IMR-90 (cell line): ENCODE measurements at regions not wholly inside any gene's neighbourhood (a gene's known extent, or its start where the extent isn't known, plus 50 kb on each side); places are given as distances from the start of the nearest gene placed in this dataset.

Experiments used
- ATAC-seq: fragments of 200-7000 bp; cut with Tn5 transposase; 2 replicates; pipeline ENCODE4 v1.9.1; 2020; ENCODE audit warnings: low read depth, mild to moderate bottlenecking, moderate library complexity
- BruUV-seq: library from RNA; stranded (reverse); fragments of 400-500 nt; replicated peaks from 2 replicates; lab custom pipeline; 2021; lab: Mats Ljungman, UMichigan
- CTCF ChIA-PET: fragments of 300-600 bp; formaldehyde crosslinking; extraction: SDS; loops from one replicate; lab custom pipeline; 2021; ENCODE audit warnings: antibody characterized with exemption; lab: Yijun Ruan, JAX
- POLR2A ChIA-PET: fragments of 300-600 bp; sonication (Branson Sonifier 250); formaldehyde crosslinking; loops from one replicate; lab custom pipeline; 2022; ENCODE audit warnings: antibody characterized with exemption; ENCODE audit not compliant: unreplicated experiment; lab: Charles Lee
- DNase-seq: peaks from one replicate; pipeline ENCODE4 v3.0.0; 2013
- H2AFZ ChIP-seq: replicated peaks from 2 replicates; pipeline ENCODE3; 2013; ENCODE audit warnings: low read length, mild to moderate bottlenecking; ENCODE audit not compliant: poor library complexity
- H2AK5ac ChIP-seq: 2 replicates; pipeline ENCODE4 v1.6.1; 2013; ENCODE audit warnings: low read depth, low read length, inconsistent platforms
- H2AK9ac ChIP-seq: replicated peaks from 2 replicates; pipeline ENCODE3; 2013; ENCODE audit warnings: mild to moderate bottlenecking, low read depth, low read length, moderate library complexity; ENCODE audit not compliant: poor library complexity
- H2BK120ac ChIP-seq: 2 replicates; pipeline ENCODE4 v1.6.1; 2013; ENCODE audit warnings: low read depth, low read length, inconsistent platforms
- H2BK15ac ChIP-seq: 3 replicates; pipeline ENCODE4 v1.6.1; 2013; ENCODE audit warnings: low read depth, low read length, inconsistent platforms
- H2BK20ac ChIP-seq: 2 replicates; pipeline ENCODE4 v1.6.1; 2013; ENCODE audit warnings: low read depth, mild to moderate bottlenecking, inconsistent platforms, low read length, moderate library complexity
- H2BK5ac ChIP-seq: 2 replicates; pipeline ENCODE4 v1.6.1; 2013; ENCODE audit warnings: mild to moderate bottlenecking, low read depth, low read length, inconsistent platforms; ENCODE audit not compliant: poor library complexity, severe bottlenecking
- H3K14ac ChIP-seq: replicated peaks from 2 replicates; pipeline ENCODE4 v1.6.1; 2013; ENCODE audit warnings: low read depth, low read length, inconsistent platforms
- H3K18ac ChIP-seq: 2 replicates; pipeline ENCODE4 v1.6.1; 2013; ENCODE audit warnings: low read depth, low read length, control low read depth
- H3K23ac ChIP-seq: 2 replicates; pipeline ENCODE4 v1.6.1; 2013; ENCODE audit warnings: low read depth, low read length, inconsistent platforms
- H3K27ac ChIP-seq: 2 replicates; pipeline ENCODE4 v1.5.1; 2013; ENCODE audit warnings: mild to moderate bottlenecking, control low read depth, low read length; ENCODE audit not compliant: insufficient read depth
- H3K27me3 ChIP-seq: 2 replicates; pipeline ENCODE4 v1.6.1; 2013; ENCODE audit warnings: low read length; ENCODE audit not compliant: control insufficient read depth, insufficient read depth
- H3K36me3 ChIP-seq: 2 replicates; pipeline ENCODE4 v1.6.1; 2013; ENCODE audit warnings: low read length, mixed read lengths; ENCODE audit not compliant: control insufficient read depth, insufficient read depth
- H3K4ac ChIP-seq: 2 replicates; pipeline ENCODE4 v1.6.1; 2013; ENCODE audit warnings: low read depth, low read length, inconsistent platforms
- H3K4me1 ChIP-seq: 2 replicates; pipeline ENCODE4 v1.6.1; 2013; ENCODE audit warnings: low read length, mixed read lengths; ENCODE audit not compliant: control insufficient read depth, insufficient read depth
- H3K4me2 ChIP-seq: 2 replicates; pipeline ENCODE4 v1.6.1; 2013; ENCODE audit warnings: low read depth, mild to moderate bottlenecking, control low read depth, low read length, moderate library complexity
- H3K4me3 ChIP-seq: 2 replicates; pipeline ENCODE4 v1.5.1; 2013; ENCODE audit warnings: low read depth, mild to moderate bottlenecking, control low read depth, low read length, moderate library complexity; ENCODE audit not compliant: insufficient read depth
- H3K56ac ChIP-seq: 2 replicates; pipeline ENCODE4 v1.6.1; 2013; ENCODE audit warnings: low read length, inconsistent platforms; ENCODE audit not compliant: insufficient read depth; ENCODE audit errors: extremely low read depth
- H3K79me1 ChIP-seq, 2 experiments: 2 replicates each; pipeline ENCODE4 v1.6.1; 2013; ENCODE audit warnings: low read length in 2 of 2, inconsistent platforms in 1 of 2, low read depth in 1 of 2
- H3K9ac ChIP-seq: 2 replicates; pipeline ENCODE4 v1.6.1; 2013; ENCODE audit warnings: low read depth, low read length, control low read depth
- H3K9me1 ChIP-seq: 2 replicates; pipeline ENCODE4 v1.6.1; 2013; ENCODE audit warnings: low read length, inconsistent platforms; ENCODE audit not compliant: insufficient read depth
- H3K9me3 ChIP-seq: 2 replicates; pipeline ENCODE4 v1.6.1; 2013; ENCODE audit warnings: low read length; ENCODE audit not compliant: control insufficient read depth, insufficient read depth
- H4K20me1 ChIP-seq: 2 replicates; pipeline ENCODE4 v1.6.1; 2013; ENCODE audit warnings: low read length, inconsistent platforms; ENCODE audit not compliant: insufficient read depth
- H4K5ac ChIP-seq: 2 replicates; pipeline ENCODE4 v1.6.1; 2013; ENCODE audit warnings: mild to moderate bottlenecking, low read depth, low read length, control low read depth
- H4K8ac ChIP-seq, 2 experiments: 2 replicates each; pipeline ENCODE4 v1.6.1; 2013; ENCODE audit warnings: low read depth in 2 of 2, low read length in 2 of 2, control low read depth in 1 of 2, inconsistent platforms in 1 of 2
- H4K91ac ChIP-seq: 2 replicates; pipeline ENCODE4 v1.6.1; 2013; ENCODE audit warnings: low read depth, low read length, inconsistent platforms; ENCODE audit not compliant: insufficient read depth
- BHLHE40 ChIP-seq: fragments of 150-350 bp; IDR thresholded peaks from 2 replicates; pipeline ENCODE4 v1.6.1; 2016; ENCODE audit warnings: mild to moderate bottlenecking, low read depth, low read length
- CEBPB ChIP-seq: IDR thresholded peaks from 2 replicates; pipeline ENCODE4 v1.6.1; 2012; ENCODE audit warnings: low read depth, low read length, improper control_type of control experiment
- CHD1 ChIP-seq: IDR thresholded peaks from 2 replicates; pipeline ENCODE4 v1.6.1; 2012; ENCODE audit warnings: low read depth, low read length, improper control_type of control experiment
- ELK1 ChIP-seq: fragments of 150-350 bp; IDR thresholded peaks from 2 replicates; pipeline ENCODE4 v1.6.1; 2016; ENCODE audit warnings: low read depth, mild to moderate bottlenecking, low read length, moderate library complexity, borderline replicate concordance
- FOS ChIP-seq: fragments of 150-350 bp; IDR thresholded peaks from 2 replicates; pipeline ENCODE4 v1.6.1; 2016; ENCODE audit warnings: low read depth, low read length
- MAFK ChIP-seq: IDR thresholded peaks from 2 replicates; pipeline ENCODE4 v1.6.1; 2012; ENCODE audit warnings: low read depth, low read length, improper control_type of control experiment
- MAZ ChIP-seq: IDR thresholded peaks from 2 replicates; pipeline ENCODE4 v1.6.1; 2012; ENCODE audit warnings: low read depth, mild to moderate bottlenecking, low read length, improper control_type of control experiment, moderate library complexity, borderline replicate concordance
- MXI1 ChIP-seq: IDR thresholded peaks from 2 replicates; pipeline ENCODE4 v1.6.1; 2012; ENCODE audit warnings: low read depth, mild to moderate bottlenecking, low read length, moderate library complexity, borderline replicate concordance
- NFE2L2 ChIP-seq: fragments of 150-350 bp; IDR thresholded peaks from 2 replicates; pipeline ENCODE4 v1.6.1; 2016; ENCODE audit warnings: low read depth, mild to moderate bottlenecking, low read length
- POLR2A ChIP-seq: IDR thresholded peaks from 2 replicates; pipeline ENCODE4 v1.6.1; 2012; ENCODE audit warnings: mild to moderate bottlenecking, low read depth, low read length
- RAD21 ChIP-seq: IDR thresholded peaks from 2 replicates; pipeline ENCODE4 v1.6.1; 2012; ENCODE audit warnings: low read length, improper control_type of control experiment
- RCOR1 ChIP-seq: IDR thresholded peaks from 2 replicates; pipeline ENCODE4 v1.6.1; 2012; ENCODE audit warnings: mild to moderate bottlenecking, low read length, improper control_type of control experiment; ENCODE audit not compliant: insufficient replicate concordance
- RFX5 ChIP-seq: IDR thresholded peaks from 2 replicates; pipeline ENCODE4 v1.8.0; 2012; ENCODE audit warnings: low read depth, mild to moderate bottlenecking, low read length, moderate library complexity
- SMC3 ChIP-seq: fragments of 150-350 bp; IDR thresholded peaks from 2 replicates; pipeline ENCODE4 v1.6.1; 2016; ENCODE audit warnings: low read depth, mild to moderate bottlenecking, antibody characterized with exemption, low read length, moderate library complexity
- WGBS, 2 experiments: methylation state at CpG; one replicate each; pipeline versions ENCODE4 v1.1.5 to v1.1.7; 2013; ENCODE audit warnings: missing lambda C conversion rate in 2 of 2; ENCODE audit not compliant: insufficient read length in 1 of 2; ENCODE audit errors: extremely low coverage in 2 of 2; 5-methylcytosine and 5-hydroxymethylcytosine counted together
- dilution Hi-C: fragments of 300-500 bp; cut with HindIII; formaldehyde crosslinking; loops from one replicate; pipeline ENCODE4 v1.14.3; 2018; ENCODE audit warnings: low sequenced_read_pairs; ENCODE audit not compliant: unreplicated experiment
- in situ Hi-C: fragments of 300-500 bp; cut with MboI; formaldehyde crosslinking; loops from 3 replicates; pipeline ENCODE4 v1.14.3; 2019; ENCODE audit warnings: low sequenced_read_pairs, inconsistent platforms, mixed read lengths
- intact Hi-C: fragments of 100-400 bp; cut with micrococcal nuclease; formaldehyde crosslinking; loops from 2 replicates; pipeline ENCODE4 v1.10.0; 2022
- TF ChIP-seq, protein P1 (sequence below): fragments of 150-350 bp; IDR thresholded peaks from 2 replicates; pipeline ENCODE4 v1.6.1; 2017; ENCODE audit warnings: mild to moderate bottlenecking, antibody characterized with exemption, low read length, low read depth
- TF ChIP-seq, protein P2 (sequence below): conservative IDR thresholded peaks from 2 replicates; pipeline ENCODE4 v1.5.1; 2012; ENCODE audit warnings: mild to moderate bottlenecking, low read depth, low read length, improper control_type of control experiment

- no peaks in the 10 kb centered on the region for H3K9me1 ChIP-seq
- no peak overlapping the region for H4K91ac ChIP-seq
- no peak overlapping the region for H3K9ac ChIP-seq
- H3K4me1 ChIP-seq: no peaks in the 10 kb centered on the region
- no peak overlapping the region for H2AK9ac ChIP-seq
- H2AFZ ChIP-seq: no peak overlapping the region
- no peak overlapping the region for H4K5ac ChIP-seq
- no peak overlapping the region for H2BK15ac ChIP-seq
- H2AK5ac ChIP-seq: no peak overlapping the region
- no peak overlapping the region for H2BK20ac ChIP-seq
- no peak overlapping the region for H2BK120ac ChIP-seq
- no peak overlapping the region for H3K4me3 ChIP-seq
- in situ Hi-C loops: no loop called here
- no peak overlapping the region for H3K14ac ChIP-seq
- POLR2A ChIA-PET: no interaction called here
- CTCF ChIA-PET: no interaction called here
- no peak overlapping the region for H3K27ac ChIP-seq
- intact Hi-C loops: no loop called here
- no peak for DNase-seq
- 78% methylated on average over 1 of the region's 4 CpGs; no CpG with 5 or more reads in 1 of the 2 experiments for WGBS, 2 experiments
- no peak overlapping the region for H3K23ac ChIP-seq
- no peaks in the 10 kb centered on the region for H3K27me3 ChIP-seq
- no peaks in the 10 kb centered on the region for H4K20me1 ChIP-seq
- BruUV-seq: no TSS peak
- H2BK5ac ChIP-seq: no peak overlapping the region
- no peaks in the 10 kb centered on the region for H3K79me1 ChIP-seq
- no peak overlapping the region for H3K56ac ChIP-seq
- H3K9me3 ChIP-seq: peaks cover 11% of the 10 kb centered on the region
- dilution Hi-C loops: no loop called here
- H3K18ac ChIP-seq: no peak overlapping the region
- no peak overlapping the region for H3K4ac ChIP-seq
- ATAC-seq: no peak
- no peak for TF ChIP-seq POLR2A
- no peak for TF ChIP-seq MAZ
- TF ChIP-seq, protein P1, sequence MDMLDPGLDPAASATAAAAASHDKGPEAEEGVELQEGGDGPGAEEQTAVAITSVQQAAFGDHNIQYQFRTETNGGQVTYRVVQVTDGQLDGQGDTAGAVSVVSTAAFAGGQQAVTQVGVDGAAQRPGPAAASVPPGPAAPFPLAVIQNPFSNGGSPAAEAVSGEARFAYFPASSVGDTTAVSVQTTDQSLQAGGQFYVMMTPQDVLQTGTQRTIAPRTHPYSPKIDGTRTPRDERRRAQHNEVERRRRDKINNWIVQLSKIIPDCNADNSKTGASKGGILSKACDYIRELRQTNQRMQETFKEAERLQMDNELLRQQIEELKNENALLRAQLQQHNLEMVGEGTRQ: no peak
- no peak for TF ChIP-seq MAFK
- no peak for TF ChIP-seq CHD1
- no peak for TF ChIP-seq ELK1
- TF ChIP-seq RFX5: no peak
- TF ChIP-seq, protein P2, sequence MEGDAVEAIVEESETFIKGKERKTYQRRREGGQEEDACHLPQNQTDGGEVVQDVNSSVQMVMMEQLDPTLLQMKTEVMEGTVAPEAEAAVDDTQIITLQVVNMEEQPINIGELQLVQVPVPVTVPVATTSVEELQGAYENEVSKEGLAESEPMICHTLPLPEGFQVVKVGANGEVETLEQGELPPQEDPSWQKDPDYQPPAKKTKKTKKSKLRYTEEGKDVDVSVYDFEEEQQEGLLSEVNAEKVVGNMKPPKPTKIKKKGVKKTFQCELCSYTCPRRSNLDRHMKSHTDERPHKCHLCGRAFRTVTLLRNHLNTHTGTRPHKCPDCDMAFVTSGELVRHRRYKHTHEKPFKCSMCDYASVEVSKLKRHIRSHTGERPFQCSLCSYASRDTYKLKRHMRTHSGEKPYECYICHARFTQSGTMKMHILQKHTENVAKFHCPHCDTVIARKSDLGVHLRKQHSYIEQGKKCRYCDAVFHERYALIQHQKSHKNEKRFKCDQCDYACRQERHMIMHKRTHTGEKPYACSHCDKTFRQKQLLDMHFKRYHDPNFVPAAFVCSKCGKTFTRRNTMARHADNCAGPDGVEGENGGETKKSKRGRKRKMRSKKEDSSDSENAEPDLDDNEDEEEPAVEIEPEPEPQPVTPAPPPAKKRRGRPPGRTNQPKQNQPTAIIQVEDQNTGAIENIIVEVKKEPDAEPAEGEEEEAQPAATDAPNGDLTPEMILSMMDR: no peak
- no peak for TF ChIP-seq FOS
- TF ChIP-seq NFE2L2: no peak
- no peak for TF ChIP-seq BHLHE40
- TF ChIP-seq MXI1: no peak
- no peak for TF ChIP-seq SMC3
- no peak for TF ChIP-seq RAD21
- no peak for TF ChIP-seq RCOR1
- no peak for TF ChIP-seq CEBPB
- H3K36me3 ChIP-seq: no peaks in the 10 kb centered on the region
- no peak overlapping the region for H3K4me2 ChIP-seq
- no peak overlapping the region for H4K8ac ChIP-seq
Measured at GRCh38 chr2:49715597-49715996, 561.3 kb upstream of the FSHR start.
